Astrocyte of the spinal cord (primary cell): ENCODE measurements at regions not wholly inside any gene's neighbourhood (a gene's known extent, or its start where the extent isn't known, plus 50 kb on each side); places are given as distances from the start of the nearest gene placed in this dataset.

Experiments
- DNase-seq: peaks from one replicate; pipeline ENCODE4 v3.0.0; 2011; ENCODE audit warnings: low read depth, low spot score
- H3K4me3 ChIP-seq: 2 replicates; pipeline ENCODE4 v1.5.1; 2011; ENCODE audit warnings: low read depth, mild to moderate bottlenecking, low read length, moderate library complexity
- in situ Hi-C: cut with HindIII; loops from 2 replicates; pipeline ENCODE4 v1.10.0; 2017; ENCODE audit warnings: low sequenced_read_pairs
- TF ChIP-seq, protein P1 (sequence below): IDR thresholded peaks from 2 replicates; pipeline ENCODE4 v1.5.1; 2012; ENCODE audit warnings: low read depth, mild to moderate bottlenecking, low read length, inconsistent platforms

DNA sequence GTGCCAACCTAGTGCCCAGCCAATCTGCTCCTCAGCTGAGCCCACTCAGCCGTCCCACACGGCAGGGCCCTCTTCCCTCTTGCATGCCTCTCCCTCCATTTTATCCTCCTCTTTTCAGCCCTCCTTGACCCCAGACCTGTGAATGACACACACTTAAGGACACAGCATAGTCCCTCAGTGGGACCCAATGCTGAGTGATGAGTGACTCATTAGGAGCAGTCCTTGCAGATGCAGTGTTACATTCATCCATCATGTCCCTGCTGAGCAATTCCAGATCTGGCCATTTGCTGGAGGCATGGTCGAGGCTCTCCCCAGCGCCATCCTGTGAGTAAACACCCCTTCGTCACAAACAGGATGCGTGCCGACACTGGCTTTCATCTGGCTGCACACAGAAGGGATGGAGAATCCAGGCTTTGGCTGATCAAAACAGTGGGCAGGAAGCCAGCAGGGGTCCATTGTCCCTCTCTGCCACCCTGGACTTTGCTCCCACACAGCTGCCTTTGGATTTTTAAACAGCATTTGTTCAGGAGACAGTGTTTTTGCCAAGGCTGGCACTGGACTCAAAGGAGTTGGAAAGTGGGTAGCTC lies 122.6 kb downstream of the AXIN2 start:
- TF ChIP-seq, protein P1, sequence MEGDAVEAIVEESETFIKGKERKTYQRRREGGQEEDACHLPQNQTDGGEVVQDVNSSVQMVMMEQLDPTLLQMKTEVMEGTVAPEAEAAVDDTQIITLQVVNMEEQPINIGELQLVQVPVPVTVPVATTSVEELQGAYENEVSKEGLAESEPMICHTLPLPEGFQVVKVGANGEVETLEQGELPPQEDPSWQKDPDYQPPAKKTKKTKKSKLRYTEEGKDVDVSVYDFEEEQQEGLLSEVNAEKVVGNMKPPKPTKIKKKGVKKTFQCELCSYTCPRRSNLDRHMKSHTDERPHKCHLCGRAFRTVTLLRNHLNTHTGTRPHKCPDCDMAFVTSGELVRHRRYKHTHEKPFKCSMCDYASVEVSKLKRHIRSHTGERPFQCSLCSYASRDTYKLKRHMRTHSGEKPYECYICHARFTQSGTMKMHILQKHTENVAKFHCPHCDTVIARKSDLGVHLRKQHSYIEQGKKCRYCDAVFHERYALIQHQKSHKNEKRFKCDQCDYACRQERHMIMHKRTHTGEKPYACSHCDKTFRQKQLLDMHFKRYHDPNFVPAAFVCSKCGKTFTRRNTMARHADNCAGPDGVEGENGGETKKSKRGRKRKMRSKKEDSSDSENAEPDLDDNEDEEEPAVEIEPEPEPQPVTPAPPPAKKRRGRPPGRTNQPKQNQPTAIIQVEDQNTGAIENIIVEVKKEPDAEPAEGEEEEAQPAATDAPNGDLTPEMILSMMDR: no peak
- H3K4me3 ChIP-seq: no peak overlapping the region
- in situ Hi-C loops: no loop called here
- no peak for DNase-seq

DNA sequence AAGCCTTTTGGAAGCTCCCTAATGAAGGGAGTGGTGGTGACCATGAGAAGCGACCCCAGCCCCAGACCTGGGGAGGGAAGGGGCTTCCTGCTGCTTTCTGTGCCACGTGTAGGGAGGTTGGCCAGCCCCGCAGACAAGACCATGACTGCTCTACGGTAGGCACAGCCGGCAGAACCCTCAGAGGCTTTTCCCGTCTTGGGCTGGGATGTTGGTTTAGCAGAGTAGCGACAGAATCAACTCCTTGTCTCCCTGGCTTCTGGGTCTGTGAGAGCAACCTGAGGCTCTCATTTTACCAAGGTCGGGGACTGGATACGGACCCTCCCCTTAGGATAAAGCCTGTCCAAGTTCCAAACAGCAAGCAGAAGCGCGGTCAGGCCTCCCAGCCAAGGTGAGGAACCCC lies 123.3 kb downstream of the AXIN2 start:
- no peak overlapping the region for H3K4me3 ChIP-seq
- in situ Hi-C loops: no loop called here
- TF ChIP-seq, protein P1: no peak
- no peak for DNase-seq

DNA sequence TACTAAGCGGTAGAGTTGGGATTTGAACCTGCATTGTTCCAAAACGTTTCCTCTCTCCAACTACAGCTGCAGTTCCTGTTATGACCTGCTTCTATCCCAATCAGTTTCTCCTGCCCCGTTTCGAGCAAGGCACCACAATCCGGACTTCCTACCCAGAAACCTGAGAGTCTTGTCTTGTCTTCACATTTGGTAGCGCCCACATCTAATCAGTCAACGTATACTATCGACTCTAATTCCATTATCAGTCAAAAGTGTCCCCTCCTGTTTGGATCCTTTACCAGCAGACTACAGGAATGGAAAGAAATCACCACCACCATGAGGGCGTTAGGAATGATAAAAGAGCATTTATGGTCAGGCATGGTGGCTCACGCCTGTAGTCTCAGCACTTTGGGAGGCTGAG lies 124.6 kb downstream of the AXIN2 start:
- TF ChIP-seq, protein P1: no peak
- no peak overlapping the region for H3K4me3 ChIP-seq
- no peak for DNase-seq
- in situ Hi-C loops: no loop called here

DNA sequence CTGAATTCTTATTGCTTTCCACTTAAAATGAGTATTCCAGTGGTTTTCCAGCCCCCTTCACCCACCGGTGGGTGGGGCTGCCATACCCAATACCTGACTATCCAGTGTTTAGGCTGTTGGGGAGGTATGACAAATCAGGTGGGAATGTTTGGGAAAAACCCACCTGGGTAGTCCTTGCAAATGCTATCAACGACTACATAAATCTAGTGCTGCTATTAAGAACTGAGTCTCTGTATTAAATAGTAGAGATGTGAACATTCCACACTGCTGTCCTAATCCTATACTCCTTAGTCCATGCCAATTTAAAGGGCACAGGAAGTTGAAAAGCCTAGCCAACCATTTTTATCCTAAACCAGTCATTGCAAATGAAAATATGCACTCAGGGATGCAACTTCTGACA lies 126.6 kb downstream of the AXIN2 start:
- in situ Hi-C loops: no loop called here
- TF ChIP-seq, protein P1: no peak
- no peak for DNase-seq
- no peak overlapping the region for H3K4me3 ChIP-seq

DNA sequence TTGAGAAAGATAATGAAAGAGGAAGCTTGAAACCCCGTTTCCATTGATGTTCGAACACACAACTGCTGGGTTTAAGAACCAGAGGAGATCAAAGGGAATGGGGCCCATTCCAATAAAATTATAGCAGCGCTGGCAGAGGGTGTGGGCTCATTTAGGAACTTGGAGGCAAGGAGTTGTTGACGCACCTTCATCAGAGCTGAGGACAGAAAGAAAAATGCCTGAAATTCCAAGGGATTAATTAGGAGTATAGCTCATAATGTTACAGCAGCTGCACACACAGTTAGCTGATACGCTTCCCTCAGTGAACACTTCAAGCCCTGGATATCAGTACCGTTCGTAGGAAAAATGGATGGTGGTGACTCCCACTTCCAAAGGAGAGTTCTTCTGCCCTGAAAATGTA lies 127.2 kb downstream of the AXIN2 start:
- H3K4me3 ChIP-seq: no peak overlapping the region
- DNase-seq: no peak
- in situ Hi-C loops: no loop called here
- TF ChIP-seq, protein P1: no peak

DNA sequence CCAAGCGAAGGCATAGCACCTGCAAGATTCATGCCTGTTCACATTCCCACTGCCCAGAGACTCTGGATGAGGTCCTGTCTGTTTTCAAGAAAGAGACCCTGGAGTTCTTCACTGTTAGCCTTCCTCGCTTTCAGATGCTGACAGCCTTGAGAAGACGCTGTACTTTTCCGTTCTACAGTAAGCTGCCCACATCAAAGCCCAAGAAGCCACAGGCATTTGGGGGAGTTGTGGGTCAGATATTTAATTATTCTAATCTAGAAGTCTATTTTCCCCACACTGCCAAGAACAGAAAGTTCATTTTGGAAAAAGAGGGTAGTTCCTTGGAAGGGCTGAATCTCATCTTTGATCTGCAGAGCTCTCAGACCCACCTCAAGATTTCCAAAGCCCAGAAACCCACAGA lies 127.9 kb downstream of the AXIN2 start:
- H3K4me3 ChIP-seq: no peak overlapping the region
- DNase-seq: no peak
- TF ChIP-seq, protein P1: no peak
- in situ Hi-C loops: no loop called here

DNA sequence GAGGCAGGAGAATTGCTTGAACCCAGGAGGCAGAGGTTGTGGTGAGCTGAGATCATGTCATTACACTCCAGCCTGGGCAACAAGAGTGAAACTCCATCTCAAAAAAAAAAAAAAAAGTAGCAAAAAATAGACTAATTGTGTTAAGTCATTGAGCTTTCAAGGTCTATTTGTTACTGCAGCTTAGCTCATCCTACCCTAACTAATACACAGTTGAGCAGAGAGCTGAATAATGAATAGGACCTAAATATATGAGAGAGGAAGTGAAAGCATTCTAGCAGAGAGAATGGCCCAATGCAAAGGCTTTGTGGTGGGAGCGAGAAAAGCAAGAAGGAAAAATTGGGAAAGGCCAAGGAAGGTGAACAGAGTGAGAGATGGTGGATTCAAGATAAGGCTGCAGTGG lies 128.3 kb downstream of the AXIN2 start:
- DNase-seq: no peak
- in situ Hi-C loops: no loop called here
- TF ChIP-seq, protein P1: no peak
- H3K4me3 ChIP-seq: no peak overlapping the region
